HFF-Myc (cell line): ENCODE measurements at regions not wholly inside any gene's neighbourhood (a gene's known extent, or its start where the extent isn't known, plus 50 kb on each side); places are given as distances from the start of the nearest gene placed in this dataset.
A peak's percentile ranks its signal among the peaks of the same experiment; 100 is the strongest.

ENCODE experiments used
- DNase-seq: peaks from one replicate; pipeline ENCODE4 v3.0.0-alpha.2; 2011; ENCODE audit warnings: low read depth; ENCODE audit errors: extremely low read depth
- H3K4me3 ChIP-seq: replicated peaks from 2 replicates; pipeline ENCODE4 v1.5.1; 2011; ENCODE audit warnings: low read depth, mild to moderate bottlenecking, control low read depth, low read length
- CTCF ChIP-seq: IDR thresholded peaks from 2 replicates; pipeline ENCODE4 v1.5.1; 2012; ENCODE audit warnings: mild to moderate bottlenecking, low read depth, low read length, control low read depth; ENCODE audit errors: missing control alignments

- no peak for TF ChIP-seq CTCF
- no peak for DNase-seq
- H3K4me3 ChIP-seq: no peak overlapping the region
Measured at GRCh38 chr7:128162666-128163065, 78.4 kb upstream of the LEP start.

GRCh38 chr7:128163473-128163872 is 77.6 kb upstream of the LEP start:
- no peak for TF ChIP-seq CTCF
- no peak overlapping the region for H3K4me3 ChIP-seq

GRCh38 chr7:128164061-128164954 is 76.8 kb upstream of the LEP start:
- TF ChIP-seq CTCF: no peak
- no peak overlapping the region for H3K4me3 ChIP-seq
- no peak for DNase-seq

More at GRCh38 chr7:128163473-128163872, 77.6 kb upstream of the LEP start:
- no peak for DNase-seq

- TF ChIP-seq CTCF: no peak
- H3K4me3 ChIP-seq: no peak overlapping the region
- DNase-seq: no peak
Measured at GRCh38 chr7:128164955-128165670, 76.0 kb upstream of the LEP start.

GRCh38 chr7:128165927-128166420 is 75.1 kb upstream of the LEP start:
- no peak overlapping the region for H3K4me3 ChIP-seq
- TF ChIP-seq CTCF: no peak
- no peak for DNase-seq

- TF ChIP-seq CTCF: no peak
- H3K4me3 ChIP-seq: 0 out of 2 replicates have a peak overlapping the region, but pooled peaks have one; percentile 3
- no peak for DNase-seq
Measured at GRCh38 chr7:128166603-128167041, 74.5 kb upstream of the LEP start.
